ENCODE measurements at regions not wholly inside any gene's neighbourhood (a gene's known extent, or its start where the extent isn't known, plus 50 kb on each side); places are given as distances from the start of the nearest gene placed in this dataset.

DNA sequence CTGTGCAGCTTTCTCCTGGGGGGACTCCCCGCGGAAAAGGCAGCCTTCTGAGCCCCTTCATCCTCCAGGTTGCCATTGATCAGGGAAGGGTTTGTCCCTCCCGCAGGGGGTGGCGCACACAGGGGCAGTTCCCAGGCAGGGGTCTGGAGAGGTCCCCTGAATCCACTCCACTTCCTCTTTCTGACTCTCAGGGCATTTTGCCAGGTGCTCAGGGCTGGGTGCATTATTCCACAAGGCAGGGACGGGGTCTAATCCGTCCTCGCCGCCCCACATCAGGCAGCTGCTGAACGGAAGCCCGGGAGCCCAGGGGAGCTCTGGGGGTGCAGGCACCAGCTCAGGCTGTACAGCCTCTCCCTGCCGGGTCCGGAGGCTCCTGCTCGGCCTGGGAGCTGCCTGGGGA lies 180.9 kb downstream of the TTLL2 start:
- POLR2A ChIA-PET: no interaction called here
- H3K4me3 Mint-ChIP-seq: no peak overlapping the region

DNA sequence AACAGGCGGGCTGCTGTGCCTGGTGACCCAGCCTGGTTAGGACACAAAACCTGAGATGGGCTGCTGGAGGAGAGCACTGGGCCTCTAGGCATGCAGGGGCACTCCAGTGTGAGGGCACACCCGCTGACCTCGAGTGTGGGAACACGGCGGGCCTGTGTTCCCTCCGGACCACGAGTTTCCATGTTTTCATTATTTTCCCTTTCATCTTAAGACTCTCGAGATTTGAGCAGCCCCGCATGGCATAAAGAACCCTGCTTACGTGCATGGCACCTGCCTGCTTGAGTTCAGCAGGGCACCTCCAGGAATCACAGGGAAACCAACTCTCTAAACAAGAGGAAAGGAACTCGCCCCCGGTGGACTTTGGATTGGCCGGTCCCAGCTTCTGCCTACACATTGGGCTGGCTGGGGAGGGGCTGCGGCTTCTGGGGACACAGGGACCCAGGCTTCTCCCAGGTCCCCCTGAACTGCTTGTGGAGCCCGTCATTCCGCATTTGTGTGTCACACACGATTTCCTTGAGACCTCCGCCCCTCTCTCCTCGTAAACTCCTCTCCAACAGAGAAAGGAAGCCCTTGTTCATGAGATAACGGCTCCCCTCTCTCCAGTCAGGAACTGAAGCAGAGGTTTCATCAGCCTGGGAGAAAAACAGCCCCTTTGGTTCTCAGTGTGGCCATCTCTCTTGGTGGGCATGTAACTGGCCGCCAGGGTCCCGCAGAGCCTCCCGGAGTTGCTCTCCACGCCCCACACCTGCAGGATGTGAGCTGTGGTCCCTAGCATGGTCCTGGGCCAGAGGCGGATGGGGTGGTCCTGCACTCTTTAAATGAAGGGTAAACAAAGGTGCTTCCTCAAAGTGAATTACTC lies 181.8 kb downstream of the TTLL2 start:
- DNase-seq: no peak
- no peaks in the 10 kb centered on the region for H3K9me3 Mint-ChIP-seq
- H3K27ac Mint-ChIP-seq: no peak overlapping the region
- H3K36me3 Mint-ChIP-seq (ENCODE audit: low read depth): no peaks in the 10 kb centered on the region
- H3K27me3 Mint-ChIP-seq: no peaks in the 10 kb centered on the region
- no peak overlapping the region for H3K4me3 Mint-ChIP-seq
- ChIA-PET CTCF (no interaction called here), POLR2A (no interaction called here)
- H3K4me1 Mint-ChIP-seq: no peaks in the 10 kb centered on the region

More for the DNA sequence above, 180.9 kb downstream of the TTLL2 start:
- no peak for DNase-seq
- Mint-ChIP-seq H3K27ac (no peak overlapping the region), H3K9me3 (no peaks in the 10 kb centered on the region), H3K27me3 (no peaks in the 10 kb centered on the region), H3K4me1 (no peaks in the 10 kb centered on the region), H3K36me3 (ENCODE audit: low read depth) (no peaks in the 10 kb centered on the region)
- CTCF ChIA-PET: no interaction called here

DNA sequence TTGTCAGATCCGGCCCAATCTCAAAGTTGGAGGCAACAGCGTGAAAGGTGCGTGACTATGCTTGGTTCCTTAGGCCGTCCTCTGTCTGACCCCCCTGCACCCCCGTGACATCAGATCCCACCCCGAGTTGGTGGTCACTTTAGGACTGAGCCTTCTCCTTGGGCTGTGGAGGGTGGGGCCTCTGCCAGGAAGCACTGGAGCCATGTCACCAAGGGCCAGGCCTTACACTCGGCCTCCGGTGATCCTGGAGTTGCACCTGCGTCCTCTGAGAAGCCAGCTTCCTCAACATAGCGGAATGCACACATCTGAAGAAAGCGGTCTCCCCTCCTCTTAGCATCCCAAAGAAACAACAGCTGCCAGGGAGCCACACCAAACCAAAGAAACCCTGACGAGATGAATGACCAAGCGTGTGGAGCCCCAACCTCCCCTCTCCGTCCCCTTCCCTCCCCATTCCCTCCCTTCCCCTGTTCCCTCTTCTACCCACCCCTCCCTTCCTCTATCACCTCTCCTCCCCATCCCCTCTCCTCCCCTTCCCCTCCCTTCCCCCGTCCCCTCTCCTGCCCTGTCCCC lies 182.6 kb downstream of the TTLL2 start:
- ChIA-PET CTCF (no interaction called here), POLR2A (no interaction called here)
- H3K27ac Mint-ChIP-seq: no peak overlapping the region
- no peaks in the 10 kb centered on the region for H3K36me3 Mint-ChIP-seq (ENCODE audit: low read depth)
- DNase-seq: no peak
- no peaks in the 10 kb centered on the region for H3K27me3 Mint-ChIP-seq
- H3K4me1 Mint-ChIP-seq: no peaks in the 10 kb centered on the region
- no peaks in the 10 kb centered on the region for H3K9me3 Mint-ChIP-seq
- H3K4me3 Mint-ChIP-seq: no peak overlapping the region

DNA sequence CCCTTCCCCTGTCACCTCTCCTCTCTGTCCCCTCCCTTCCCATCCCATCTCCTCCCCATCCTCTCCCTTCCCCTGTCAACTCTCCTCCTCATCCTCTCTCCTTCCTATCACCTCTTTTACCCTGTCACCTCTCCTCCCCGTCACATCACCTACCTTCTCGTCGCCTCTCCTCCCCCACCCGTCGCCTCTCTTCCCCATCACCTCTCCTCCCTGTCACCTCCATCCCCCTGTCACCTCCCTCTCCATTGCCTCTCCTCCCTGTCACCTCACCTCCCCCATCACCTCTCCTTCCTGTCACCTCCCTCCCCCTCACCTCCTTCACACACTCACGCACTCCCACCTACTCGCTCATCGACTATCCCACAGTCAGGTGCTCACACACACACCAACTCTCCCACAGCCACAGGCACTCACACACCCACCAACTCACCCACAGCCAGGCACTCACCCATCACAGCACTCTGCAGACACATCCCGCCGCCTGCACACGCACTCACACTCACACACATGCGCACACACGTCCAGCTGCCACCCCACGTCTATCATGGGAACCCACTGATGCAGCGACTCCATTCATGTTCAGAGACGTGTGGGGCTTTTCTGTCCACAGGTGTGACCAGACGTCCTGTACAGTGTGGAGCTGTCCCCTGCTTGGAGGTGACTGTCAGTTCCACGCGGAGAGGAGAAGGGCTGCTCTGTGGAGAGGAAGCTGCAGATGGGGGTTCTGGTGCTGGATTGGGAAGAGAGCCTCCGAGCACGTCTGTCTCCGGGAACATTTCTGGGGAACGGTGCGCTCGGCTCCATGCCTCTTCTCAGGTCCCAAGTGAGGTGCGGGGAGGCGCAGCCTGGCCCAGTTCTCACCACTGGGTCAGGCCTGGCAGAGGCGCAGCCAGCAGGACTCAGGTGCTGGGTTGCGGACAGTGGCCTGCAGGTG lies 184.3 kb downstream of the TTLL2 start:
- no peaks in the 10 kb centered on the region for H3K9me3 Mint-ChIP-seq
- H3K36me3 Mint-ChIP-seq (ENCODE audit: low read depth): no peaks in the 10 kb centered on the region
- no peaks in the 10 kb centered on the region for H3K4me1 Mint-ChIP-seq
- no peak overlapping the region for H3K4me3 Mint-ChIP-seq
- H3K27me3 Mint-ChIP-seq: peaks cover 9% of the 10 kb centered on the region
- no peak for DNase-seq
- CTCF ChIA-PET: no interaction called here
- POLR2A ChIA-PET: no interaction called here
- H3K27ac Mint-ChIP-seq: no peak overlapping the region

DNA sequence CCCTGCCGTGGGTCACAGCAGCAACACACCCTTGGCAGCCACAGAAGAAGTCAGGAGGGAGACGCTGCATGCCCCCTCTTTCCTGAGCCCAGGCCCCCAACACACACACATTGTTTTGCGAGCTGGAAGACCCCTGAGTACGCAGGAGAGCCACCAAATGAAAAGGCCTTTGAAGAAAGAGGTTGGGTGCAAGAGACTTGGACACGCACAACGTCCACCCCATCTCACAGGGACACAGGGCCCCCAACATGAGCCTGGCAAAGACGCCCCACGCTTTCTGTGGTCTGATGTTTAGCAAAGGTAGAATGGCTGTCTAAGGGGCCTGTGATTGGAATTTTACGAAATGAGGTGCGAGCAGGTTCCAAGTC lies 185.0 kb downstream of the TTLL2 start:
- POLR2A ChIA-PET: no interaction called here
- no peak for DNase-seq
- CTCF ChIA-PET: no interaction called here
- Mint-ChIP-seq H3K9me3 (no peaks in the 10 kb centered on the region), H3K4me3 (no peak overlapping the region), H3K27ac (no peak overlapping the region), H3K36me3 (ENCODE audit: low read depth) (no peaks in the 10 kb centered on the region), H3K4me1 (no peaks in the 10 kb centered on the region), H3K27me3 (peaks cover 9% of the 10 kb centered on the region)

DNA sequence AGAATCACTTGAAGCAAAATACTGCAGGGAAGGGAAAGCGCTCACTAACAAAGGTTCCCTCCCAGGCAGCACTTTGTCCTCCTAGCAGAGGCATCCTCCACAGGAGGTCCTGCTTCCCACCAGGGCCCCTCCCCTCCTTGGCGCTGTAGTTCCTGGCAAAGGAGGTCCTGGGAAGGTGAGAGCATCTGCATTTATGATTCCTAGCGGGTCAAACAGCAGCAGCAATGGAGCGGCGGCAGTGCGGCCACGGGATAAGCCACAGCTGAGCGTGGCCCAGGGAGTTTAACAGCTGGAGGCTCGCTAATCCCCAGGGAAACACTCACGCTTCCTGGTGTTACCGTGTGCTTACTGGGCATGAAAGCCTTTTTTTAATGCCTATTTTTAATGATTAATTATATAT lies 185.8 kb downstream of the TTLL2 start:
- DNase-seq: no peak
- Mint-ChIP-seq H3K27ac (no peak overlapping the region), H3K4me1 (no peaks in the 10 kb centered on the region), H3K9me3 (no peaks in the 10 kb centered on the region), H3K4me3 (no peak overlapping the region), H3K36me3 (ENCODE audit: low read depth) (no peaks in the 10 kb centered on the region), H3K27me3 (peaks cover 9% of the 10 kb centered on the region)
- CTCF ChIA-PET: no interaction called here
- POLR2A ChIA-PET: no interaction called here

DNA sequence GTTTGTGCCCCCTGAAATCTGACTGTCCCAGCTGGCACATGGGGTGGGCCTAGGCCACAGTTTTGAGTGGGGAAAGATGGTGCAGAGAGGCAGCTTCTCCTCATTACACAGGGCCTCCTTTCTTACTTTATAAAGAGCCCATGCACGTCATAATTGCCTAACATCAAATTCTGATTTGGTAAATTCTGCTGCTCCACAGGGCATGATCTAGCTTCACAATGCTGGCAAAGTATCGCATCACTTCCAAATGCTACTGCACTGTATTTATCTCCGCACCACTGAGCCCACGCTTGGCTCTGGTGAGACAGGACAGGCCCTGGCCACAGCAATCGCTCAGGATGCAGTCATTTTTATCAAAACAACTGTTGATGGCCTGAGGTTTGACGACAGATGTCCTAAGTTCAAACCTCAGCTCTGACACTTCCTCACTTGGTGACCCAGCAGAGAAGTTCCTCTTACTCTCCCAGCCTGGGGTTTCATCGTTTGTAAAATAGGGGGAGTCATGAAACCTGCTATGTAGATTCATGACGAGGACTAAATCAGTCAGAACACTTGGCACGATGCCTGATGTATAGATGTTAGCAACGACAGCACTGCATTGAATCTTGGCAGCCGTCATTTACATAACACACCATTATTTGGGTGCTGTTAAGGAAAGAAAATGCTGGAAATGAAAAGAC lies 187.9 kb downstream of the TTLL2 start:
- Mint-ChIP-seq H3K4me3 (no peak overlapping the region), H3K36me3 (ENCODE audit: low read depth) (no peaks in the 10 kb centered on the region), H3K27me3 (peaks cover 9% of the 10 kb centered on the region), H3K27ac (no peak overlapping the region), H3K9me3 (no peaks in the 10 kb centered on the region), H3K4me1 (no peaks in the 10 kb centered on the region)
- POLR2A ChIA-PET: no interaction called here
- DNase-seq: no peak
- CTCF ChIA-PET: no interaction called here

DNA sequence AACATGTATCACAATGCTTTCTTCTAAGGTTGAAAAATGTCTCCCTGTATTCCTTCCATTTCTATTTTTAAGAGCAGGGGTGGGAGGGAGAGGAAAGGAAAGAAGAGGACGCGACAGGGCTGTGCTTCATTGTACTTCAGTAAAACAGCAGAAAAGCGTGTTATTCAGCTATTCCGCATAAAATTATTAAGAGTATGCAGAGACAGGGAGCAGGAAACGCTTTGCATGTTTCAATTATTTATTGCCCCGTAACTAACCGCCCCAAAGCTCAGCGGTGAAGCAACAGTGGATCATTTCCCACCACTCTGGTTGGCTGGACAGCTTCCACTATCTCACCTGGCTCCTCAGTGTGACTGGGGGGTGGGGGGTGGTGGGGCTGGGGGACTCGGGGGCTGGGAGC lies 188.9 kb downstream of the TTLL2 start:
- no peak for DNase-seq
- CTCF ChIA-PET: no interaction called here
- POLR2A ChIA-PET: no interaction called here
- Mint-ChIP-seq H3K27me3 (peaks cover 9% of the 10 kb centered on the region), H3K9me3 (no peaks in the 10 kb centered on the region), H3K36me3 (ENCODE audit: low read depth) (no peaks in the 10 kb centered on the region), H3K4me3 (no peak overlapping the region), H3K27ac (no peak overlapping the region), H3K4me1 (no peaks in the 10 kb centered on the region)

DNA sequence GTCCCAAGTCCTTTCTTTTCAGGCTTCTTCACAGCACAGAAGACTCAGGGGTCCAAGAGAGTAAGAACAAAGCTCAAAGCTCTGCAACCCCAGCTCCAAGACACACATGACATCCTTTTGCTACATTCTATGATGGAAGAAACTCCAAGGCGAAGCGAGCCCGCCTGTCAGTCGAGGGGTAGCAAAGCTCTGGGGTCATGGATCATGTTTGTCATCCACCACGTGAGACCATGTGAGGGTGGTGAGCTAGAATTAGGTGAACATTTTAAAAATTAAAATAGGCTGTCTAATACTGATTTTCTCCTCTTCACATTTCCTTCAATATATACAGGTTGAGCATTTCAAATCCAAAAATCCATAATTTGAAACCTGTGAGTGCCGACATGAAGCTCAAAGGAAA lies 189.6 kb downstream of the TTLL2 start:
- Mint-ChIP-seq H3K27me3 (peaks cover 9% of the 10 kb centered on the region), H3K4me1 (no peaks in the 10 kb centered on the region), H3K36me3 (ENCODE audit: low read depth) (no peaks in the 10 kb centered on the region), H3K27ac (no peak overlapping the region), H3K4me3 (no peak overlapping the region), H3K9me3 (no peaks in the 10 kb centered on the region)
- DNase-seq: no peak
- ChIA-PET CTCF (no interaction called here), POLR2A (interaction anchor here (1.2 kb wide), 1 partner anchor 11 kb away, joined by 3 read pairs; no protein-coding TSS in a partner anchor)

DNA sequence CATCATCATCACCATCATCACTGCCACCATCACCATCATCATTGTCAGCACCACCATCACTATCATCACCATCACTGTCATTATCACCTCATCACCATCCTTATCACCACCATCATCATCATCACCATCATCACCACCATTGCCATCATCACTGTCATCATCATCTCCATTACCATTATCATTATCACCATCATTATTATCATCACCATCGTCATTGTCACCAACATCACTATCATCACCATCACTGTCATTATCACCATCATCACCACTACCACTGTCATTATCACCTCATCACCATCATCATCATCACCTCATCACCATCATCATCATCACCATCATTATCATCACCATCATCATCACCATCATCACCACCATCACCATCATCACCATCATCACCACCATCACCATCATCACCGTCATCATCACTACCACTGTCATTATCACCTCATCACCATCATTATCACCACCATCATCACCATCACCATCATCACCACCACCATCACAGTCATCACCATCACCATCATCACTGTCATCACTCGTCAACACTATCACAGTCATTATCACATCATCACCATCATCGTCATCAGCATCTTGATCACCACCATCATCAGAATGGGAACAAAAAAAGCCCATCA lies 191.1 kb downstream of the TTLL2 start:
- Mint-ChIP-seq H3K27me3 (peaks cover 9% of the 10 kb centered on the region), H3K4me1 (no peaks in the 10 kb centered on the region), H3K27ac (no peak overlapping the region), H3K4me3 (no peak overlapping the region), H3K36me3 (ENCODE audit: low read depth) (no peaks in the 10 kb centered on the region), H3K9me3 (no peaks in the 10 kb centered on the region)
- ChIA-PET CTCF (no interaction called here), POLR2A (no interaction called here)
- no peak for DNase-seq

DNA sequence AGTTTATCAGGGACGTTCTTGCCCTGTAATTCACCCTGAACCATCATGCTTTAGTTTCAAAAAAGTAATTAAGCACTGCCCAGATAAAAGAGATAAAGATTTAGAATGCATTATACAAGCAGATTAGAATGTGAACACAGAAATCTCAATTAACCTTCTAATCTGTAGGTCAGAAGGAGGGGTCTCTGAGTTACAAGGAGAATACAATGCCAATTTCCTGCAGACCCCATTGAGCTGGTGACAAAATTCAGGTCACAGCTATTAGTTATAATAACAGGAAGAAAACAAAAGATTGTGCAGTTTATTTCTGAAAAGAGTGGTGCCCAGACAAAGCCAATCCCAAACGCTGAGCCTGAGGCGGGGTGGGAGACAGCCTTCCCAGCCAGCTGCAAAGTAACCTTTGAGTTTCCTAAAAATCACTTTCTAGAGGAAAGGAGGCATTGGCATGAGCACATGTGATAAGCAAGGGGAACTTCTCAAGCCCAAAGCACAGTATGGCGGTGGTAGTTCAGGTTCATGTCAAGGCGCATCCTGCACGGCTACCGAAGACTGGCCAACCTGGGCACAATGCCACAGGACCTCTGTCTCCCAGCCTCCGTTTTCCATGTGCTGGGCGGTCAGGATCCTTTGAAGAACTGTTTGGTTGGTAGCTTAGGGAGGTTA lies 192.5 kb downstream of the TTLL2 start:
- no peaks in the 10 kb centered on the region for H3K4me1 Mint-ChIP-seq
- POLR2A ChIA-PET: no interaction called here
- CTCF ChIA-PET: no interaction called here

DNA sequence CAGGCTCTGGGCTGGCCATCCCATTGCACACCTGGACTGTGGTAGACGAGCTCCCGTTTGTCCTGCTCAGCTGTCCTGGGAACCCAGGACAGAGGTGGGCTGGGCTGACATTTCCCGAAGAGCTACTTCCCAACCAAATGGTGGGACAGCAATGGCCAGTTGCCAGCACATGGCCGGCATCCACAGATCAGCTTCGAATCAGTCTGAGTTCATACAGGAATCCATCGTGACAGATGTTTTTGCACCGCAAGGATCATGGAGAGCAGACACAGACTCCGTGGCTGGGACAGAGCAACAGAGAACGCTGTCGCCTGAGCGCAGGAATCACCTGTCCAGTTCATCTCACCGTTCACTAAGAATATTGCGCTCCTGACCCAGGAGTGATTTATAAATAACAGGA lies 198.5 kb downstream of the TTLL2 start:
- no peak overlapping the region for H3K27ac Mint-ChIP-seq
- no peak for DNase-seq
- ChIA-PET POLR2A (no interaction called here), CTCF (no interaction called here)
- H3K36me3 Mint-ChIP-seq (ENCODE audit: low read depth): no peaks in the 10 kb centered on the region
- no peak overlapping the region for H3K4me3 Mint-ChIP-seq
- H3K9me3 Mint-ChIP-seq: no peaks in the 10 kb centered on the region
- no peaks in the 10 kb centered on the region for H3K27me3 Mint-ChIP-seq
- H3K4me1 Mint-ChIP-seq: no peaks in the 10 kb centered on the region

More for the DNA sequence above, 192.5 kb downstream of the TTLL2 start:
- Mint-ChIP-seq H3K27ac (no peak overlapping the region), H3K9me3 (no peaks in the 10 kb centered on the region), H3K27me3 (peaks cover 9% of the 10 kb centered on the region), H3K4me3 (no peak overlapping the region), H3K36me3 (ENCODE audit: low read depth) (no peaks in the 10 kb centered on the region)
- DNase-seq: no peak
